ENCODE measurements at regions not wholly inside any gene's neighbourhood (a gene's known extent, or its start where the extent isn't known, plus 50 kb on each side); places are given as distances from the start of the nearest gene placed in this dataset.
"Not testable (repeated sequence)": the region's sequence is repeated elsewhere in the genome, so short reads cannot be mapped to it uniquely, and the experiment has no call there.

- peak; percentile 20 for DNase-seq (ENCODE audit: low read depth)
- no peak overlapping the region for H3K4me3 ChIP-seq (ENCODE audit: low read length)
- TF ChIP-seq CTCF (conservative IDR thresholded peaks at IDR 0.05; ENCODE audit: low read length): peak; percentile 30
Measured at GRCh38 chr10:33487014-33487776, 152.7 kb upstream of the NRP1 start.

DNA sequence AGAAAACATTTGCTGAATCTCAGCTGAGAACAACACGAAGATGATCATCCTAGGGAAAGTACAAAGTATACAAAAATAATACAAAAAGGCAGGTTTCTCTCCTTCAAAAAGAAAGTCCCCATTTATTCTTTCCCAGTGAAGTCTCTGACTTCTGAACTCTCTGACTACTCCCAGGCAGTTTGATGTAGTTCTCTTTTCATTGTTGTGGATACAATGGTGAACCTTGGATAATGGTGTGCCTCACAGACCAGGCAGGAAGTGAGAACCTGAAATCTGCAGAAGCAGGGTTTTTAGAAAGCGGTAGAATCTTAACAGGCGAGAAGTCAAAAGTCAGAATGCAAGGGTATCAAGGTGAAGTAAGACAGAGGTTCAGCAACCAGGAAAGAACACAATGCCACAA, 150.8 kb upstream of the NRP1 start:
- DNase-seq (ENCODE audit: low read depth): no peak
- no peak for TF ChIP-seq CTCF (conservative IDR thresholded peaks at IDR 0.05; ENCODE audit: low read length)
- no peak overlapping the region for H3K4me3 ChIP-seq (ENCODE audit: low read length)

- peak; percentile 79 for DNase-seq (ENCODE audit: low read depth)
- H3K4me3 ChIP-seq (ENCODE audit: low read length): no peak overlapping the region
- TF ChIP-seq CTCF (conservative IDR thresholded peaks at IDR 0.05; ENCODE audit: low read length): no peak
Measured at GRCh38 chr10:33484787-33485186, 150.3 kb upstream of the NRP1 start.

- no peak for TF ChIP-seq CTCF (conservative IDR thresholded peaks at IDR 0.05; ENCODE audit: low read length)
- H3K4me3 ChIP-seq (ENCODE audit: low read length): no peak overlapping the region
- DNase-seq (ENCODE audit: low read depth): no peak
Measured at GRCh38 chr10:33483816-33484190, 149.3 kb upstream of the NRP1 start.

- no peak for DNase-seq (ENCODE audit: low read depth)
- H3K4me3 ChIP-seq (ENCODE audit: low read length): no peak overlapping the region
- no peak for TF ChIP-seq CTCF (conservative IDR thresholded peaks at IDR 0.05; ENCODE audit: low read length)
Measured at GRCh38 chr10:33483124-33483815, 148.8 kb upstream of the NRP1 start.

GRCh38 chr10:33482486-33482885, 148.0 kb upstream of the NRP1 start:
- TF ChIP-seq CTCF (conservative IDR thresholded peaks at IDR 0.05; ENCODE audit: low read length): no peak
- DNase-seq (ENCODE audit: low read depth): no peak
- no peak overlapping the region for H3K4me3 ChIP-seq (ENCODE audit: low read length)

- no peak for DNase-seq (ENCODE audit: low read depth)
- TF ChIP-seq CTCF (conservative IDR thresholded peaks at IDR 0.05; ENCODE audit: low read length): no peak
Measured at GRCh38 chr10:33481184-33481583, 146.7 kb upstream of the NRP1 start.

GRCh38 chr10:33480417-33480816, 145.9 kb upstream of the NRP1 start:
- H3K4me3 ChIP-seq (ENCODE audit: low read length); DNase-seq (ENCODE audit: low read depth): not testable (repeated sequence)

More at GRCh38 chr10:33481184-33481583, 146.7 kb upstream of the NRP1 start:
- H3K4me3 ChIP-seq (ENCODE audit: low read length): no peak overlapping the region
